Posterior vena cava (tissue), 2 donors: ENCODE measurements at regions not wholly inside any gene's neighbourhood (a gene's known extent, or its start where the extent isn't known, plus 50 kb on each side); places are given as distances from the start of the nearest gene placed in this dataset.
A peak's percentile ranks its signal among the peaks of the same experiment; 100 is the strongest.

Experiments
- DNase-seq: peaks from one replicate; pipeline ENCODE4 v3.0.0-alpha.2; 2020; ENCODE audit warnings: low spot score
- intact Hi-C, 2 donors: fragments of 100-400 bp; cut with DNase I; formaldehyde crosslinking; loops; one replicate each; pipeline versions ENCODE4 v1.14.1 to v1.14.2; 2022 to 2023
- donor health status: DM: yes; HTN: yes; CAD: no.
- donor health status: DM: yes; HTN: yes; CAD: no.

DNA sequence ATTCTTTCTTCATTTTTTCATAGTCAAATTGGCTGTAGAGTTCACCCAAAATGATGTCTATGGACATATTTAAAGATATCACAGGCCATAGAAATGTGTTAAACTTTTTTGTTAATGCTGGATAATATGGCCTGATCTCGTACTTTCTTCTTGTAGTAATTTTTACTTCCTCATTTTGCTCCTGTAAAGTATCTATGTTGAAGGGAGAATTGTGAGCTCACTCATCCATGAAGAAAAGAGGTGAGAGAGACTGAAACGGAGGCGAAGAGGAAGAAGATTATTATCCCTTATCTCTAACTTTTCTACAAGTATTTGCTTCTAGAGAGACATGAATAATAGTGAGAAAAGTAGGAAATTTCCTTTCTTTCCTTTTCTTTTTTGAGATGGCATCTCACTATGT is 613.8 kb upstream of the TBL1XR1 start:
- intact Hi-C loops = no loop called here
- no peak for DNase-seq

DNA sequence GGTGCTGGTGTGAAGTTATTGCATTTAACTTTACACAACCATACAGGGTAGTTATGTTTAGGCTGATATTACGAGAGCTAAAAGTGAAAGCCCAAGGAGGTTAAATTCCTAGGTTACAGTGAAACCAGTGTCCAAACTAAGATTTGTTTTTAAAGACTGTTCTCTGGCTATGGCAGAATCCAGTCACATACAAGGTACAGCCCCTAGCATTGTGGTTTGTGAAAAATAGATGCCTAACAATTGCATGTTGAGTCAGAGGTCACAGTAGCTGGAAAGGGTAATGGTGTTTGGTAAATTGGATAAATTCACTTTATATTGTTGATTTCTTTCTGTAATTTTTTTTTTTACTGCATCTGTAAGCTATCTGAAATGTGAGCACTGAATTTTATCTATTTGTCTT is 614.6 kb upstream of the TBL1XR1 start:
- DNase-seq = no peak
- intact Hi-C loops = no loop called here

- intact Hi-C loops = no loop called here
- DNase-seq = no peak
Observed at GRCh38 chr3:177812492-177812891, 615.2 kb upstream of the TBL1XR1 start.

DNA sequence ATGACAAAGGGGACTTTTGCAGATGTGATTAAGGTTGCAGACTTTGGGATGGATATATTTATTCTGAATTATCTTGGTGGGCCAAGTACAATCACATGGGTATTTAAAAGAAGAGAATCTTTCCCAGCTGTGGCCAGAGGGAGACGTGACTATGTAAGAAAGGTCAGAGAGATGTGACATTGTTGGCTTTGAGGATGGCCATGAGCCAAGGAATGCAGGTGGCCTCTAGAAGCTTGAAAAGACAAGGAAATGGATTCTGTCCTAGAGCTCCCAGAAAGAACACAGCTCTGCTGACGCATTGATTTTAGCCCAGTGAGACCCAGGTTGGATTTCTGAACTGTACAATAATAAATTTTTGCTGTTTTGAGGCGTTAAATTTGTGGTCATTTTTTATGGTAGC is 616.0 kb upstream of the TBL1XR1 start:
- DNase-seq = no peak
- intact Hi-C loops = no loop called here

DNA sequence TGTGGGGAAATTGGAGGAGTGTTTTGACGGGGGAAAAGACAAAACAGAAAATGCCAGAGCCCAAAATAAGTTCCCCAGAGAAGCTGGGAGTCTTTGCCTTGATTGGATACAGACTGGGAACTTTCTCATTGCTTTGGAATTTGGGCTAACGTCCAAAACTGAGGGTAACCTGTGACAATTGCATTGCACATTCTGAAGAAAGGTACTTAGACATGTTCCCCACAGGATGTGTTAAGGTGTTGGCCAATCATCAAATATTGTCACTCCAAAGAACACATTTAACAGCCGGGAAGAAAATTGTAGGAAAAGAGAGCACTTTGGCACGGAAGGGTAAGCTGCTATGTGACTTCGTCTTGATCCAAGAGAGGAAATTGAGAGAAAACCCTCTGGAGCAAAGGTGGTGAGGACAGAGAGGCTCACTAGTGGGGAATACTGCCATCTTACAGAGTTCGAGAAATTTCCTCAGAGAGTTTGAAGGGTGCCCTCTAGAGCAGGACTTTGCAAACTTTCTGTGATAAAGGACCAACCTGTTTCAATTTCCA is 619.5 kb upstream of the TBL1XR1 start:
- DNase-seq = no peak
- intact Hi-C loops = no loop called here

GRCh38 chr3:177817751-177818150 is 620.5 kb upstream of the TBL1XR1 start:
- DNase-seq = no peak
- intact Hi-C loops = no loop called here

DNA sequence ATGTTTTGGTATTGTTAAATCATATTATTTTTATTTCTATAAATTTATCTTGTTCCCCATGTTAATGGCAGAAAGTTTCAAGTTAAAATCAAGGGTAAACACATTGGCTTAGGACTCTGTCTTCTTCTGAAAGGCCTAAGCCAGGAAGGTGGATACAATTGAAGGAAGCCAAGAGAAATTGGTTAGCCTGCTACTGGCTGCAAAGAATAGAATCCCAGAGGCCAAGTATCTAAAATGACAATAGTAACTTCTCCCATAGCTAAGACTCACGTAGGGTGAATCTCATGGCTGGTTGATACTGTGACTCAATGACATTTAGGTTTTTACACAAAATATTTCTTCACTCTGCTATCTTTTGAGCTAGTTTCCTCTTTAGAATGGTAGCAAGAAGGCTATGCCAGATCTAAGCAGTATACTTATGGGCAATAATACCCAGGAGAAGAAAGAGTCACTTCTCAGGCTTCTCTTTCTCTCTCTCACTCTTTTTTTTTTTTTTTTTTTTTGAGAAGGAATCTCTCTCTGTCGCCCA is 621.5 kb upstream of the TBL1XR1 start:
- intact Hi-C loops = no loop called here
- no peak for DNase-seq

- no peak for DNase-seq
- intact Hi-C loops = no loop called here
Observed at GRCh38 chr3:177820683-177821316, 623.5 kb upstream of the TBL1XR1 start.

DNA sequence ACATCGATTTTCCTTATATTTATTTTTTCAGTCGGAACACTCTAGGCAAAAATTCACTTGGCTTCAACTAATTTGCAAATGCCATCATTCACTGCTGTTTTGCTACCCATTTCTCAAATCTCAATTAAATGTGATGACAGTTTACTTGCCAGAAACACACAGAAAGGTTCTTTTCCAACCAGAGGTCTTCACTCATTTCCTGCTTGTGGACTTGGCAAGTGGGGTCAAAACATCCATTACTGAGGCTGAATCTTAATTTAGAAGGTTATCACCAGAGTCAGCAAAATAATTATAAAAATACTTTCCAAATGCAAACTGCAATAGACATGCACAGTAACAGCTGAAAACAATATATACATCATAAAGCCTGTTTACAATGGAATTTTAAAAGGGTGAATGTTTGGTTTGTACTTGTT is 625.4 kb upstream of the TBL1XR1 start:
- intact Hi-C loops = no loop called here
- DNase-seq = no peak

- no peak for DNase-seq
- intact Hi-C loops = no loop called here
Observed at GRCh38 chr3:177823701-177824189, 626.5 kb upstream of the TBL1XR1 start.

- peak; percentile 88 for DNase-seq
- intact Hi-C loops = no loop called here
Observed at GRCh38 chr3:177824190-177824786, 627.0 kb upstream of the TBL1XR1 start.

- intact Hi-C loops = no loop called here
- no peak for DNase-seq
Observed at GRCh38 chr3:177824841-177825240, 627.6 kb upstream of the TBL1XR1 start.

GRCh38 chr3:177826253-177826652 is 629.0 kb upstream of the TBL1XR1 start:
- no peak for DNase-seq
- intact Hi-C loops = no loop called here

- DNase-seq = no peak
- intact Hi-C loops = no loop called here
Observed at GRCh38 chr3:177827511-177828207, 630.4 kb upstream of the TBL1XR1 start.

DNA sequence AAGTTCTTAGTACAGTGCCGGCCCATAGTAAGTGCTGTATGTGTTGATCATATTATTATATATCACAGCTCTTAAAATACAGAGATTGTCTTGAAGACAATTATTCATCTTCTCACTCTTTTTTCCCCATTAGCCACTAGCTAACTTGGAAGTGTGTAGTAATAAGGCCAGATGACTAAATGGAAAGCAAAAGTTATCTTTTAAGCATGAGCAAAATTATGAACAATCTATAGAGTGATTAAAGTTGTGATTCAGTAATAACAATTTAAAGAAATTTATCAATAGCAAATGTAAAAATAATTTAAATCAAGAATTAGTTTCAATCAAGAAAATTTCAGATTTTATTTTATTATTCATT is 630.9 kb upstream of the TBL1XR1 start:
- no peak for DNase-seq
- intact Hi-C loops = no loop called here

- intact Hi-C loops = no loop called here
- no peak for DNase-seq
Observed at GRCh38 chr3:177830411-177830849, 633.1 kb upstream of the TBL1XR1 start.

- DNase-seq = no peak
- intact Hi-C loops = no loop called here
Observed at GRCh38 chr3:177831361-177831760, 634.1 kb upstream of the TBL1XR1 start.

GRCh38 chr3:177832880-177833279 is 635.6 kb upstream of the TBL1XR1 start:
- intact Hi-C loops = no loop called here
- DNase-seq = no peak

GRCh38 chr3:177833332-177833731 is 636.0 kb upstream of the TBL1XR1 start:
- no peak for DNase-seq
- intact Hi-C loops = no loop called here

GRCh38 chr3:177835008-177835407 is 637.7 kb upstream of the TBL1XR1 start:
- no peak for DNase-seq
- intact Hi-C loops = no loop called here
